IMR-90 (cell line): ENCODE measurements at regions not wholly inside any gene's neighbourhood (a gene's known extent, or its start where the extent isn't known, plus 50 kb on each side); places are given as distances from the start of the nearest gene placed in this dataset.

Experiments used
- CTCF ChIP-seq: conservative IDR thresholded peaks from 2 replicates; pipeline ENCODE4 v1.5.1; 2012; ENCODE audit warnings: mild to moderate bottlenecking, low read depth, low read length, improper control_type of control experiment
- ELK1 ChIP-seq: fragments of 150-350 bp; IDR thresholded peaks from 2 replicates; pipeline ENCODE4 v1.6.1; 2016; ENCODE audit warnings: low read depth, mild to moderate bottlenecking, low read length, moderate library complexity, borderline replicate concordance
- POLR2A ChIP-seq: IDR thresholded peaks from 2 replicates; pipeline ENCODE4 v1.6.1; 2012; ENCODE audit warnings: mild to moderate bottlenecking, low read depth, low read length
- RCOR1 ChIP-seq: IDR thresholded peaks from 2 replicates; pipeline ENCODE4 v1.6.1; 2012; ENCODE audit warnings: mild to moderate bottlenecking, low read length, improper control_type of control experiment; ENCODE audit not compliant: insufficient replicate concordance

GRCh38 chrX:20364238-20364637 lies 97.5 kb upstream of the RPS6KA3 start:
- TF ChIP-seq CTCF, result no peak
- TF ChIP-seq ELK1, result no peak
- no peak for TF ChIP-seq RCOR1
- TF ChIP-seq POLR2A, result no peak
